H54 (cell line): ENCODE measurements at regions not wholly inside any gene's neighbourhood (a gene's known extent, or its start where the extent isn't known, plus 50 kb on each side); places are given as distances from the start of the nearest gene placed in this dataset.

Source experiments
- DNase-seq: peaks from one replicate; pipeline ENCODE4 v3.0.0; 2011; ENCODE audit warnings: low spot score, mixed read lengths; ENCODE audit not compliant: insufficient read length
- FAIRE-seq: peaks from 3 replicates; lab custom pipeline; 2011; peaks lifted over from hg19 to GRCh38; lab: Jason Lieb, UNC
- POLR2A ChIP-seq: IDR thresholded peaks from 2 replicates; pipeline ENCODE4 v1.6.1; 2011; ENCODE audit warnings: low read depth, mild to moderate bottlenecking, low read length

- FAIRE-seq = no peak
Measured at GRCh38 chr18:78619854-78620253, 359.8 kb upstream of the SALL3 start.

GRCh38 chr18:78620326-78620725 is 359.3 kb upstream of the SALL3 start:
- DNase-seq (no peak), FAIRE-seq (no peak)
- TF ChIP-seq POLR2A = no peak

More at GRCh38 chr18:78619854-78620253, 359.8 kb upstream of the SALL3 start:
- TF ChIP-seq POLR2A = no peak
- no peak for DNase-seq

GRCh38 chr18:78621141-78621755 is 358.4 kb upstream of the SALL3 start:
- DNase-seq (no peak), FAIRE-seq (no peak)
- no peak for TF ChIP-seq POLR2A

GRCh38 chr18:78622251-78622906 is 357.2 kb upstream of the SALL3 start:
- DNase-seq = no peak
- no peak for FAIRE-seq
- TF ChIP-seq POLR2A = no peak

- DNase-seq (no peak), FAIRE-seq (no peak)
Measured at GRCh38 chr18:78622907-78623541, 356.6 kb upstream of the SALL3 start.

GRCh38 chr18:78624646-78625279 is 354.9 kb upstream of the SALL3 start:
- no peak for FAIRE-seq
- DNase-seq = no peak
- TF ChIP-seq POLR2A = no peak

More at GRCh38 chr18:78622907-78623541, 356.6 kb upstream of the SALL3 start:
- TF ChIP-seq POLR2A = no peak

GRCh38 chr18:78625847-78626246 is 353.8 kb upstream of the SALL3 start:
- DNase-seq = no peak
- FAIRE-seq = no peak
- TF ChIP-seq POLR2A = no peak

- TF ChIP-seq POLR2A = no peak
- FAIRE-seq (no peak), DNase-seq (no peak)
Measured at GRCh38 chr18:78627551-78628346, 351.9 kb upstream of the SALL3 start.

GRCh38 chr18:78629426-78629825 is 350.2 kb upstream of the SALL3 start:
- DNase-seq (no peak), FAIRE-seq (no peak)
- TF ChIP-seq POLR2A = no peak

GRCh38 chr18:78630356-78630755 is 349.3 kb upstream of the SALL3 start:
- FAIRE-seq (no peak), DNase-seq (no peak)
- TF ChIP-seq POLR2A = no peak

GRCh38 chr18:78630981-78631510 is 348.6 kb upstream of the SALL3 start:
- FAIRE-seq = no peak

GRCh38 chr18:78632111-78632541 is 347.5 kb upstream of the SALL3 start:
- FAIRE-seq = no peak
- TF ChIP-seq POLR2A = no peak
- no peak for DNase-seq

More at GRCh38 chr18:78630981-78631510, 348.6 kb upstream of the SALL3 start:
- no peak for DNase-seq
- no peak for TF ChIP-seq POLR2A
